ENCODE measurements at regions not wholly inside any gene's neighbourhood (a gene's known extent, or its start where the extent isn't known, plus 50 kb on each side); places are given as distances from the start of the nearest gene placed in this dataset.

GRCh38 chr11:70736937-70737640 lies 338.8 kb downstream of the CTTN start:
- H3K4me3 ChIP-seq (ENCODE audit: low read depth in 1 of 3, low read length in 3 of 3), result no peak overlapping the region
- no peaks in the 10 kb centered on the region for H3K4me1 ChIP-seq (ENCODE audit: control insufficient read depth in 4 of 4, insufficient read depth in 4 of 4, low read length in 3 of 4)
- H3K27me3 ChIP-seq (ENCODE audit: control insufficient read depth in 4 of 4, insufficient read depth in 4 of 4, low read length in 3 of 4), result no peaks in the 10 kb centered on the region
- no peak for DNase-seq (ENCODE audit: low spot score)
- H3K27ac ChIP-seq (ENCODE audit: low read depth in 1 of 2, low read length in 2 of 2), result no peak overlapping the region
- WGBS, result 97% methylated on average over 17 of the region's 17 CpGs
- H3K9me3 ChIP-seq (ENCODE audit: control insufficient read depth in 4 of 4, low read length in 3 of 4), result no peaks in the 10 kb centered on the region
- no peaks in the 10 kb centered on the region for H3K36me3 ChIP-seq (ENCODE audit: control insufficient read depth in 4 of 4, insufficient read depth in 3 of 4, low read depth in 1 of 4, low read length in 3 of 4)
- H3K9ac ChIP-seq (ENCODE audit: low read depth in 1 of 2, low read length in 2 of 2), result no peak overlapping the region
- TF ChIP-seq HNF4G (IDR thresholded peaks at IDR 0.05) (no peak), NR2F2 (IDR thresholded peaks at IDR 0.05) (no peak), RAD21 (IDR thresholded peaks at IDR 0.05) (no peak), SP1 (IDR thresholded peaks at IDR 0.05) (no peak), FOXA1 (IDR thresholded peaks at IDR 0.05) (no peak), CTCF (IDR thresholded peaks at IDR 0.05; ENCODE audit: low read depth, low read length, missing input control) (no peak), FOXA2 (IDR thresholded peaks at IDR 0.05) (no peak), TAF1 (conservative IDR thresholded peaks at IDR 0.05) (no peak), RXRA (IDR thresholded peaks at IDR 0.05) (no peak), GABPA (IDR thresholded peaks at IDR 0.05 in 1 of 2, conservative IDR thresholded peaks at IDR 0.05 in 1 of 2) (no peak), YY1 (IDR thresholded peaks at IDR 0.05) (no peak), HNF4A (conservative IDR thresholded peaks at IDR 0.05) (no peak), ATF3 (IDR thresholded peaks at IDR 0.05) (no peak), JUND (IDR thresholded peaks at IDR 0.05) (no peak), EGR1 (IDR thresholded peaks at IDR 0.05; ENCODE audit: low read depth in 2 of 2) (no peak)
- TF ChIP-seq, protein P1, sequence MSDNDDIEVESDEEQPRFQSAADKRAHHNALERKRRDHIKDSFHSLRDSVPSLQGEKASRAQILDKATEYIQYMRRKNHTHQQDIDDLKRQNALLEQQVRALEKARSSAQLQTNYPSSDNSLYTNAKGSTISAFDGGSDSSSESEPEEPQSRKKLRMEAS (IDR thresholded peaks at IDR 0.05), result no peak
- TF ChIP-seq, protein P2, sequence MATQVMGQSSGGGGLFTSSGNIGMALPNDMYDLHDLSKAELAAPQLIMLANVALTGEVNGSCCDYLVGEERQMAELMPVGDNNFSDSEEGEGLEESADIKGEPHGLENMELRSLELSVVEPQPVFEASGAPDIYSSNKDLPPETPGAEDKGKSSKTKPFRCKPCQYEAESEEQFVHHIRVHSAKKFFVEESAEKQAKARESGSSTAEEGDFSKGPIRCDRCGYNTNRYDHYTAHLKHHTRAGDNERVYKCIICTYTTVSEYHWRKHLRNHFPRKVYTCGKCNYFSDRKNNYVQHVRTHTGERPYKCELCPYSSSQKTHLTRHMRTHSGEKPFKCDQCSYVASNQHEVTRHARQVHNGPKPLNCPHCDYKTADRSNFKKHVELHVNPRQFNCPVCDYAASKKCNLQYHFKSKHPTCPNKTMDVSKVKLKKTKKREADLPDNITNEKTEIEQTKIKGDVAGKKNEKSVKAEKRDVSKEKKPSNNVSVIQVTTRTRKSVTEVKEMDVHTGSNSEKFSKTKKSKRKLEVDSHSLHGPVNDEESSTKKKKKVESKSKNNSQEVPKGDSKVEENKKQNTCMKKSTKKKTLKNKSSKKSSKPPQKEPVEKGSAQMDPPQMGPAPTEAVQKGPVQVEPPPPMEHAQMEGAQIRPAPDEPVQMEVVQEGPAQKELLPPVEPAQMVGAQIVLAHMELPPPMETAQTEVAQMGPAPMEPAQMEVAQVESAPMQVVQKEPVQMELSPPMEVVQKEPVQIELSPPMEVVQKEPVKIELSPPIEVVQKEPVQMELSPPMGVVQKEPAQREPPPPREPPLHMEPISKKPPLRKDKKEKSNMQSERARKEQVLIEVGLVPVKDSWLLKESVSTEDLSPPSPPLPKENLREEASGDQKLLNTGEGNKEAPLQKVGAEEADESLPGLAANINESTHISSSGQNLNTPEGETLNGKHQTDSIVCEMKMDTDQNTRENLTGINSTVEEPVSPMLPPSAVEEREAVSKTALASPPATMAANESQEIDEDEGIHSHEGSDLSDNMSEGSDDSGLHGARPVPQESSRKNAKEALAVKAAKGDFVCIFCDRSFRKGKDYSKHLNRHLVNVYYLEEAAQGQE (IDR thresholded peaks at IDR 0.05), result no peak
- TF ChIP-seq, protein P3, sequence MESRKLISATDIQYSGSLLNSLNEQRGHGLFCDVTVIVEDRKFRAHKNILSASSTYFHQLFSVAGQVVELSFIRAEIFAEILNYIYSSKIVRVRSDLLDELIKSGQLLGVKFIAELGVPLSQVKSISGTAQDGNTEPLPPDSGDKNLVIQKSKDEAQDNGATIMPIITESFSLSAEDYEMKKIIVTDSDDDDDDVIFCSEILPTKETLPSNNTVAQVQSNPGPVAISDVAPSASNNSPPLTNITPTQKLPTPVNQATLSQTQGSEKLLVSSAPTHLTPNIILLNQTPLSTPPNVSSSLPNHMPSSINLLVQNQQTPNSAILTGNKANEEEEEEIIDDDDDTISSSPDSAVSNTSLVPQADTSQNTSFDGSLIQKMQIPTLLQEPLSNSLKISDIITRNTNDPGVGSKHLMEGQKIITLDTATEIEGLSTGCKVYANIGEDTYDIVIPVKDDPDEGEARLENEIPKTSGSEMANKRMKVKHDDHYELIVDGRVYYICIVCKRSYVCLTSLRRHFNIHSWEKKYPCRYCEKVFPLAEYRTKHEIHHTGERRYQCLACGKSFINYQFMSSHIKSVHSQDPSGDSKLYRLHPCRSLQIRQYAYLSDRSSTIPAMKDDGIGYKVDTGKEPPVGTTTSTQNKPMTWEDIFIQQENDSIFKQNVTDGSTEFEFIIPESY (IDR thresholded peaks at IDR 0.05), result no peak

Data from liver (tissue), 8 donors.